ENCODE measurements at regions not wholly inside any gene's neighbourhood (a gene's known extent, or its start where the extent isn't known, plus 50 kb on each side); places are given as distances from the start of the nearest gene placed in this dataset.

- Mint-ChIP-seq H3K27ac (ENCODE audit: unreplicated experiment) (no peak overlapping the region), H3K9me3 (peaks cover 10% of the 10 kb centered on the region), H3K4me1 (no peaks in the 10 kb centered on the region), H3K4me3 (no peak overlapping the region), H3K36me3 (ENCODE audit: low read depth) (peaks cover 2% of the 10 kb centered on the region), H3K27me3 (ENCODE audit: low read depth) (peaks cover 2% of the 10 kb centered on the region)
- TF ChIP-seq CTCF (conservative IDR thresholded peaks at IDR 0.05), result no peak
- no peak for DNase-seq (ENCODE audit: low read depth, low spot score)
These were observed 123.9 kb downstream of the TENT4A start for GRCh38 chr5:6837095-6837494.

DNA sequence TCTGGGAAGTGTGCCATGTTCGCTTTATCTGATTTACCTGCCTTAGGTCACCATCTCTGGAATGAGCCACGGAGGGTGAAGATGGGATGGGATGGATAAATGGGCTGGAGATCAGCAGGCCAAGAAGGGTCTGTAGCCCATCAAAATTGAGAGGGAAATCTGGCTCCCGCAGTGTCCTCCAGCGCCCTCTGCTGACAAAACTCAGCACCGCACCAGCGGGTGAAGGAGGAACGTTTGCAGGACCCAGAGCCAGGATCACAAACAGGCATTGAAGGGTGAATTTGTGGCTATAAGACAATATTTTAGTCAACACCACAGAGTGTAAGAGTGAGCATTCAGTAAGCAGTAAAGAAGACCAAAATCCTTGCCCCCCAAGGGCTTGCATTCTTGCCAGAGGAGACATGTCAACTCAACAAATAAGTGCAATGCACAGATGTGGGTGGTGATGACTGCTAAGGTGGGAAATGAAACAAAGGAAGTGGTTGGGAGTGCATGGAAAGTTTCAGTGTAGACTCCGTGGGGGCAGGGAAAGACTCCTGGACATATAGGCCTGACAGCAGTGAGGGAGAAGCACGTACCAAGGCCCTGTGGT lies 124.4 kb downstream of the TENT4A start:
- TF ChIP-seq CTCF (conservative IDR thresholded peaks at IDR 0.05), result peak; percentile 59
- DNase-seq (ENCODE audit: low read depth, low spot score), result peak; percentile 35
- Mint-ChIP-seq H3K4me3 (no peak overlapping the region), H3K36me3 (ENCODE audit: low read depth) (peaks cover 2% of the 10 kb centered on the region), H3K4me1 (no peaks in the 10 kb centered on the region), H3K27me3 (ENCODE audit: low read depth) (peaks cover 2% of the 10 kb centered on the region), H3K27ac (ENCODE audit: unreplicated experiment) (no peak overlapping the region), H3K9me3 (peaks cover 10% of the 10 kb centered on the region)

DNA sequence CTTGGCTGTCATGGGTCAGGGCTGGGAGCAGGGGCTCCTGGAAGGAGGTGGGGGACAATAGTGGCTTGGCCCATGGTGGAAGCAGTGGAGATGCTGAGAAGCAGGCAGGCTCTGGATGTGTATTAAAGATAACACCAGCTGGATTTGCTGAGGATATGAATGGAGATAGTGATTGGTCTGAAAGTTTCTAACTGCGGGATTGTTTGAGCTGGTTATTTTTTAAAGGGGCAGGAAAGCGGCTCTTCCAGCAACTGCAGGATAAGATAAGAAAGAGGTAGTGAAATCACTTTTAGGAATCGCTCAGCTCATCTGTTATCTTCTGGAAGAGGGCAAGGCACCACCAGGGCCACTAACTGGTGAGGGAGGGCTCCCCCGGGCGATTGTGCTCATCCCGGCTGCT lies 125.5 kb downstream of the TENT4A start:
- Mint-ChIP-seq H3K4me3 (no peak overlapping the region), H3K27ac (ENCODE audit: unreplicated experiment) (no peak overlapping the region), H3K9me3 (peaks cover 13% of the 10 kb centered on the region), H3K36me3 (ENCODE audit: low read depth) (peaks cover 2% of the 10 kb centered on the region), H3K4me1 (no peaks in the 10 kb centered on the region), H3K27me3 (ENCODE audit: low read depth) (peaks cover 2% of the 10 kb centered on the region)
- TF ChIP-seq CTCF (conservative IDR thresholded peaks at IDR 0.05), result no peak
- no peak for DNase-seq (ENCODE audit: low read depth, low spot score)

DNA sequence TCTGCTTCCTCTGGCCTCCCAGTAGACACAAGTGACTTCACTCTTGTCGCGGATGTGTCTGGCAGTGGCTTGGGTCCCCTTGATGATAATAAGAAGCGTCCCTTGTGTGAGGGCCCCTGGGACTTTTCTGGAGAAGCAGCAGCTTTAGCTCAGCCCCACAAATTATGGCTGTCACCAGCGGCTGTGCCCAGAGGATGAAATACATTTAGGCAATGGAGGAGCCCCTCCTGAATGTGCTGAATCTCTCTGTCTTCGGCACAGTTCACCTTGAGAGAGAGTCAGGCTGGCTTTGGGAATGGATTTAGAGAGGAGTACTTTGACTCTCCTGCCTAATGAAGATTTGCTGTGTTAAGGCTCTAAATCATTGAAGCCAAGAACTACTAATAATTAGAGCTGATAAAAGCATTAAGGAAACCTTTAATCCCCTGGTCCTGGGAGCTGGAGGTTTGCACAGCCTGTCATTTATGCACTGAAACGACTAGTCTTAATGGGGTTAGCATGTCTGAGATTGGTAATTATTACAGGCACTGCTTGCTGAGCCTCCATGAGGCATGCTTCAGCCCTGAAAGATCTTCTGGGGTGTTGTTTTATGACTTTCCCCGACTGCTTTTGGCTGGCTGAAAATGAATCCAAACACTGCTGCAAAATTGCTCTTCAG lies 127.0 kb downstream of the TENT4A start:
- no peak for TF ChIP-seq CTCF (conservative IDR thresholded peaks at IDR 0.05)
- Mint-ChIP-seq H3K4me1 (no peaks in the 10 kb centered on the region), H3K27me3 (ENCODE audit: low read depth) (no peaks in the 10 kb centered on the region), H3K9me3 (peaks cover 8% of the 10 kb centered on the region), H3K4me3 (no peak overlapping the region), H3K36me3 (ENCODE audit: low read depth) (no peaks in the 10 kb centered on the region), H3K27ac (ENCODE audit: unreplicated experiment) (no peak overlapping the region)
- no peak for DNase-seq (ENCODE audit: low read depth, low spot score)

DNA sequence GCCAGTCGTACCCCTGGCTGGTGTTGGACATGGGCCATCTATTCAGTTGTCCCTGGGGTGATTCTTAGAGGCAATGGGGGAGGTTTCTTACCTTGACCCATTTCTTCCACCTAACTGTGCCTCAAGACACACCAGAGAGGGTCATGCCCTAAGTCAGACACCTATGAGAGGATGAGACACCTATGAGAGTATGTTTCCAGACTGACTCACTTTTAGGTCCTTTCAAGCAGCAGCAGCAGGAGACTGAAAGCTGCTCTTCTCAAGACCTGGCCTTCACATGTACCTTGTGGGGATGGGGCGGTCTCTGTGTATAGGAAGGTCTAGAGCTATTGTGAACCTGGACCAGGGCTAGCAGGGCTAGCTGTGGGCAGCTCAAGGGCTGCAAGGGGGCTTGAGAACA lies 130.1 kb downstream of the TENT4A start:
- H3K4me3 Mint-ChIP-seq, result no peak overlapping the region
- H3K4me1 Mint-ChIP-seq, result no peaks in the 10 kb centered on the region
- peaks cover 3% of the 10 kb centered on the region for H3K9me3 Mint-ChIP-seq
- H3K36me3 Mint-ChIP-seq (ENCODE audit: low read depth), result no peaks in the 10 kb centered on the region
- H3K27ac Mint-ChIP-seq (ENCODE audit: unreplicated experiment), result no peak overlapping the region
- TF ChIP-seq CTCF (conservative IDR thresholded peaks at IDR 0.05), result no peak
- H3K27me3 Mint-ChIP-seq (ENCODE audit: low read depth), result no peaks in the 10 kb centered on the region
- no peak for DNase-seq (ENCODE audit: low read depth, low spot score)
